GM13976 (cell line): ENCODE measurements at regions not wholly inside any gene's neighbourhood (a gene's known extent, or its start where the extent isn't known, plus 50 kb on each side); places are given as distances from the start of the nearest gene placed in this dataset.

Experiments used
- DNase-seq: peaks from one replicate; pipeline ENCODE4 v3.0.0; 2012; ENCODE audit warnings: low spot score
- CTCF ChIP-seq: IDR thresholded peaks from 2 replicates; pipeline ENCODE4 v1.5.1; 2012; ENCODE audit warnings: borderline replicate concordance, mild to moderate bottlenecking; ENCODE audit not compliant: insufficient read depth; ENCODE audit errors: extremely low read depth, missing control alignments, control extremely low read depth
- in situ Hi-C: fragments of 300-500 bp; cut with MboI; formaldehyde crosslinking; loops from one replicate; pipeline ENCODE4 v1.12.0; 2022; ENCODE audit warnings: low sequenced_read_pairs, mixed read lengths, inconsistent platforms; ENCODE audit not compliant: unreplicated experiment

GRCh38 chr10:21195252-21195651 lies 298.1 kb upstream of the NEBL start:
- in situ Hi-C loops, result no loop called here
- no peak for TF ChIP-seq CTCF
- DNase-seq, result no peak

- no peak for TF ChIP-seq CTCF
- no peak for DNase-seq
- in situ Hi-C loops, result no loop called here
These were observed 297.4 kb upstream of the NEBL start for GRCh38 chr10:21194510-21194993.

GRCh38 chr10:21193196-21193595 lies 296.1 kb upstream of the NEBL start:
- in situ Hi-C loops, result no loop called here
- no peak for TF ChIP-seq CTCF
- DNase-seq, result no peak

GRCh38 chr10:21191512-21191911 lies 294.4 kb upstream of the NEBL start:
- no peak for TF ChIP-seq CTCF
- in situ Hi-C loops, result no loop called here
- DNase-seq, result no peak

GRCh38 chr10:21184984-21185383 lies 287.9 kb upstream of the NEBL start:
- TF ChIP-seq CTCF, result no peak
- DNase-seq, result no peak
- in situ Hi-C loops, result no loop called here

GRCh38 chr10:21184216-21184615 lies 287.1 kb upstream of the NEBL start:
- in situ Hi-C loops, result no loop called here
- no peak for TF ChIP-seq CTCF
- DNase-seq, result no peak

GRCh38 chr10:21183025-21183424 lies 285.9 kb upstream of the NEBL start:
- TF ChIP-seq CTCF, result no peak
- in situ Hi-C loops, result no loop called here
- DNase-seq, result no peak
